ENCODE measurements at regions not wholly inside any gene's neighbourhood (a gene's known extent, or its start where the extent isn't known, plus 50 kb on each side); places are given as distances from the start of the nearest gene placed in this dataset.

- no peak for DNase-seq
These were observed 64.6 kb downstream of the TSPAN17 start for GRCh38 chr5:176711883-176712282.

- DNase-seq, result no peak
These were observed 65.4 kb downstream of the TSPAN17 start for GRCh38 chr5:176712546-176713304.

- DNase-seq, result no peak
These were observed 66.1 kb downstream of the TSPAN17 start for GRCh38 chr5:176713409-176713808.

GRCh38 chr5:176714067-176714466 is 66.8 kb downstream of the TSPAN17 start:
- no peak for DNase-seq

GRCh38 chr5:176716320-176716719 is 69.0 kb downstream of the TSPAN17 start:
- peak; percentile 79 for DNase-seq

- no peak for DNase-seq
These were observed 71.9 kb downstream of the TSPAN17 start for GRCh38 chr5:176719113-176719739.

GRCh38 chr5:176721509-176721908 is 74.2 kb downstream of the TSPAN17 start:
- no peak for DNase-seq

- DNase-seq, result no peak
These were observed 75.5 kb downstream of the TSPAN17 start for GRCh38 chr5:176722757-176723156.

GRCh38 chr5:176723440-176723839 is 76.2 kb downstream of the TSPAN17 start:
- DNase-seq, result no peak

- DNase-seq, result no peak
These were observed 77.2 kb downstream of the TSPAN17 start for GRCh38 chr5:176724472-176724871.

- no peak for DNase-seq
These were observed 78.4 kb downstream of the TSPAN17 start for GRCh38 chr5:176725521-176726280.

GRCh38 chr5:176726746-176727527 is 79.7 kb downstream of the TSPAN17 start:
- DNase-seq, result no peak

GRCh38 chr5:176727528-176727900 is 80.2 kb downstream of the TSPAN17 start:
- no peak for DNase-seq

- DNase-seq, result no peak
These were observed 80.8 kb downstream of the TSPAN17 start for GRCh38 chr5:176727983-176728675.

GRCh38 chr5:176728831-176729251 is 81.5 kb upstream of the UNC5A start:
- DNase-seq, result no peak

- no peak for DNase-seq
These were observed 79.4 kb upstream of the UNC5A start for GRCh38 chr5:176730815-176731475.

GRCh38 chr5:176731506-176732160 is 78.7 kb upstream of the UNC5A start:
- DNase-seq, result no peak

GRCh38 chr5:176732306-176732705 is 78.1 kb upstream of the UNC5A start:
- no peak for DNase-seq

- no peak for DNase-seq
These were observed 77.5 kb upstream of the UNC5A start for GRCh38 chr5:176732736-176733405.

Measured in fibroblast of skin of abdomen (primary cell).